Astrocyte of the spinal cord (primary cell): ENCODE measurements at regions not wholly inside any gene's neighbourhood (a gene's known extent, or its start where the extent isn't known, plus 50 kb on each side); places are given as distances from the start of the nearest gene placed in this dataset.

Experiments
- DNase-seq: peaks from one replicate; pipeline ENCODE4 v3.0.0; 2011; ENCODE audit warnings: low read depth, low spot score
- H3K4me3 ChIP-seq: 2 replicates; pipeline ENCODE4 v1.5.1; 2011; ENCODE audit warnings: low read depth, mild to moderate bottlenecking, low read length, moderate library complexity
- CTCF ChIP-seq: IDR thresholded peaks from 2 replicates; pipeline ENCODE4 v1.5.1; 2012; ENCODE audit warnings: low read depth, mild to moderate bottlenecking, low read length, inconsistent platforms
- in situ Hi-C: cut with HindIII; loops from 2 replicates; pipeline ENCODE4 v1.10.0; 2017; ENCODE audit warnings: low sequenced_read_pairs

- no peak for DNase-seq
- TF ChIP-seq CTCF, result no peak
- in situ Hi-C loops, result no loop called here
- H3K4me3 ChIP-seq, result no peak overlapping the region
Observed at GRCh38 chr13:54750521-54750920, 1721.9 kb downstream of the OLFM4 start.

GRCh38 chr13:54758795-54759194, 1730.2 kb downstream of the OLFM4 start:
- TF ChIP-seq CTCF, result no peak
- in situ Hi-C loops, result no loop called here
- DNase-seq, result no peak
- H3K4me3 ChIP-seq, result no peak overlapping the region

- DNase-seq, result no peak
- no peak overlapping the region for H3K4me3 ChIP-seq
- in situ Hi-C loops, result no loop called here
- no peak for TF ChIP-seq CTCF
Observed at GRCh38 chr13:54768214-54768613, 1739.6 kb downstream of the OLFM4 start.

- H3K4me3 ChIP-seq, result no peak overlapping the region
- in situ Hi-C loops, result no loop called here
- DNase-seq, result no peak
- no peak for TF ChIP-seq CTCF
Observed at GRCh38 chr13:54775501-54776191, 1747.0 kb downstream of the OLFM4 start.

- TF ChIP-seq CTCF, result no peak
- DNase-seq, result no peak
- H3K4me3 ChIP-seq, result no peak overlapping the region
- in situ Hi-C loops, result no loop called here
Observed at GRCh38 chr13:54787754-54788153, 1759.1 kb downstream of the OLFM4 start.

- TF ChIP-seq CTCF, result no peak
- in situ Hi-C loops, result no loop called here
- H3K4me3 ChIP-seq, result no peak overlapping the region
- no peak for DNase-seq
Observed at GRCh38 chr13:54799621-54800226, 1771.1 kb downstream of the OLFM4 start.
